HL-60 (cell line): ENCODE measurements at regions not wholly inside any gene's neighbourhood (a gene's known extent, or its start where the extent isn't known, plus 50 kb on each side); places are given as distances from the start of the nearest gene placed in this dataset.

Experiments
- CTCF ChIP-seq: IDR thresholded peaks from one replicate; pipeline ENCODE4 v1.5.1; 2011; ENCODE audit warnings: low read length, control low read depth, inconsistent platforms; ENCODE audit not compliant: insufficient read depth
- GABPA ChIP-seq: IDR thresholded peaks from 2 replicates; pipeline ENCODE4 v1.6.1; 2012; ENCODE audit warnings: low read depth
- POLR2AphosphoS5 ChIP-seq: IDR thresholded peaks from 2 replicates; pipeline ENCODE4 v1.6.1; 2012; ENCODE audit warnings: low read depth

- TF ChIP-seq CTCF (no peak), POLR2AphosphoS5 (no peak), GABPA (no peak)
These were observed 61.6 kb upstream of the SPRY4 start for GRCh38 chr5:142386137-142387023.
